Activated CD8-positive, alpha-beta T cell treated with anti-CD3 and anti-CD28 coated beads for 36 hours (primary cell): ENCODE measurements at regions not wholly inside any gene's neighbourhood (a gene's known extent, or its start where the extent isn't known, plus 50 kb on each side); places are given as distances from the start of the nearest gene placed in this dataset.

Source experiments
- ATAC-seq: fragments of 200-7000 bp; cut with Tn5 transposase; one replicate; pipeline ENCODE4 v1.10.0; 2021; ENCODE audit warnings: mild to moderate bottlenecking, moderate library complexity
- CTCF ChIA-PET: fragments of 350-600 bp; sonication (Branson Sonifier 250); formaldehyde crosslinking; loops from one replicate; lab custom pipeline; 2021; ENCODE audit warnings: antibody characterized with exemption; lab: Charles Lee
- POLR2A ChIA-PET: fragments of 350-600 bp; sonication (Branson Sonifier 250); formaldehyde crosslinking; loops from one replicate; lab custom pipeline; 2021; ENCODE audit warnings: antibody characterized with exemption; lab: Charles Lee
- DNase-seq: peaks from one replicate; pipeline ENCODE4 v3.0.0-alpha.2; 2020
- H3K27ac Mint-ChIP-seq: one replicate; pipeline ENCODE4 v1.8.0; 2021; ENCODE audit warnings: mild to moderate bottlenecking, mixed read lengths
- H3K27me3 Mint-ChIP-seq: one replicate; pipeline ENCODE4 v1.8.0; 2021; ENCODE audit warnings: mixed read lengths
- H3K36me3 Mint-ChIP-seq: one replicate; pipeline ENCODE4 v1.8.0; 2021; ENCODE audit warnings: low read depth, mixed read lengths
- H3K4me1 Mint-ChIP-seq: one replicate; pipeline ENCODE4 v1.8.0; 2021; ENCODE audit warnings: low read depth, mixed read lengths
- H3K4me3 Mint-ChIP-seq: one replicate; pipeline ENCODE4 v1.8.0; 2021; ENCODE audit warnings: mild to moderate bottlenecking, moderate library complexity, mixed read lengths
- H3K9me3 Mint-ChIP-seq: one replicate; pipeline ENCODE4 v1.8.0; 2021; ENCODE audit warnings: mixed read lengths
- intact Hi-C: fragments of 100-400 bp; cut with micrococcal nuclease; formaldehyde crosslinking; loops from one replicate; pipeline ENCODE4 v1.10.0; 2022
- TF ChIP-seq, protein P1 (sequence below): fragments of 200-600 bp; IDR thresholded peaks from one replicate; pipeline ENCODE4 v1.8.0; 2022; ENCODE audit warnings: antibody characterized with exemption, mild to moderate bottlenecking

DNA sequence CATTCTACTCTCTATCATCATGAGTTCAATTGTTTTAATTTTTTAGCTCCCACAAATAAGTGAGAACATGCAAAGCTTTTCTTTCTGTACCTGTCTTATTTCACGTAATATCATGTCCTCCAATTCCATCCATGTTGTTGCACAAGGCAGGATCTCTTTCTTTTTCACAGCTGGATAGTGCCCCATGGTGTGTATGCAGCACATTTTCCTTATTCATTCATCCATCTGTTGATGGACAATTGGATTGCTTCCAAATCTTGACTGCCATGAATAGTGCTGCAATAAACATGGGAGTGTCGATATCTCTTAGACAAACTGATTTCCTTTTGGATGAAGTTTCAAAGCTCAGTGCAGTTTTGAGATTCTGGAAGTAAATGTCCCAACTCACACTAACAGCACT, 326.9 kb downstream of the FGF9 start:
- TF ChIP-seq, protein P1, sequence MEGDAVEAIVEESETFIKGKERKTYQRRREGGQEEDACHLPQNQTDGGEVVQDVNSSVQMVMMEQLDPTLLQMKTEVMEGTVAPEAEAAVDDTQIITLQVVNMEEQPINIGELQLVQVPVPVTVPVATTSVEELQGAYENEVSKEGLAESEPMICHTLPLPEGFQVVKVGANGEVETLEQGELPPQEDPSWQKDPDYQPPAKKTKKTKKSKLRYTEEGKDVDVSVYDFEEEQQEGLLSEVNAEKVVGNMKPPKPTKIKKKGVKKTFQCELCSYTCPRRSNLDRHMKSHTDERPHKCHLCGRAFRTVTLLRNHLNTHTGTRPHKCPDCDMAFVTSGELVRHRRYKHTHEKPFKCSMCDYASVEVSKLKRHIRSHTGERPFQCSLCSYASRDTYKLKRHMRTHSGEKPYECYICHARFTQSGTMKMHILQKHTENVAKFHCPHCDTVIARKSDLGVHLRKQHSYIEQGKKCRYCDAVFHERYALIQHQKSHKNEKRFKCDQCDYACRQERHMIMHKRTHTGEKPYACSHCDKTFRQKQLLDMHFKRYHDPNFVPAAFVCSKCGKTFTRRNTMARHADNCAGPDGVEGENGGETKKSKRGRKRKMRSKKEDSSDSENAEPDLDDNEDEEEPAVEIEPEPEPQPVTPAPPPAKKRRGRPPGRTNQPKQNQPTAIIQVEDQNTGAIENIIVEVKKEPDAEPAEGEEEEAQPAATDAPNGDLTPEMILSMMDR, result no peak
- POLR2A ChIA-PET, result no interaction called here
- CTCF ChIA-PET, result no interaction called here
- Mint-ChIP-seq H3K27me3 (no peaks in the 10 kb centered on the region), H3K9me3 (no peaks in the 10 kb centered on the region), H3K4me3 (no peak overlapping the region), H3K27ac (no peak overlapping the region), H3K36me3 (no peaks in the 10 kb centered on the region), H3K4me1 (no peaks in the 10 kb centered on the region)
- intact Hi-C loops, result no loop called here
- ATAC-seq, result no peak
- DNase-seq, result no peak

DNA sequence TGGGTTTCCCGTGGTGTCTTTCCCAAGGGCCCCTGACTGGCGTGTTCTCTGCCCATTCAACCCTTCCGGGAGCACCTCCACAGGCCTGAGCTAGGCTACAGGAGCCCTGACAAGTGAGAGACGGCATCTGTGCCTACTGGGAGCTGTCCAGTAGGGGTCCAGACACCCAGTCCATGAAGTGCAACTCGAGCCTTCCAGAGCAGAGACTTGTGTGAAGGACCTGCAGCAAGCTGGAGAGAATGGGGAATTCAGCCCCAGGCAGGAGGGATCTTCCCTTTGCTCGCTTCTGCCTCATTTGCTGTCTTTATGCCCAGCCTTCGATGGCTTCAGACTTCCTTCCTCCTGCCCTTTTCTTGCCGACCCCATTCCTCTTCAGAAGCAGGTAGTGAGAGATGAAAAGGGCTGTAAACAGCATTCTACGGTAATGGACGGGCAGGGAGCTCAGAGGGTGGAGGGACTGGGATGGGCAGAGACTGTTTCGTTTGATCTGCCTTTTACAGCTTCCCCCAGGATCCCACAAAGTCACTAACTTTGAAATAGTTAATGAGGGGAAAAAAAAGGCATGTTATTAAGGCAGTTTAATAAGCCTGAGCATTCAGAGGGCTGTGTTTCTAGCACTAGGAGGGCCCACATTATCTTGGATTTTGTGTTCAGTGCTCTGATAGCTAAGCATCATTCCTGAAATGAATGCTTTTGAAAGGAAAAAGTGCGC, 327.6 kb downstream of the FGF9 start:
- TF ChIP-seq, protein P1, result no peak
- intact Hi-C loops, result no loop called here
- no peak overlapping the region for H3K4me3 Mint-ChIP-seq
- ChIA-PET CTCF (no interaction called here), POLR2A (no interaction called here)
- H3K27ac Mint-ChIP-seq, result no peak overlapping the region
- no peaks in the 10 kb centered on the region for H3K4me1 Mint-ChIP-seq
- H3K36me3 Mint-ChIP-seq, result no peaks in the 10 kb centered on the region
- H3K9me3 Mint-ChIP-seq, result no peaks in the 10 kb centered on the region
- no peaks in the 10 kb centered on the region for H3K27me3 Mint-ChIP-seq
- ATAC-seq (no peak), DNase-seq (no peak)

DNA sequence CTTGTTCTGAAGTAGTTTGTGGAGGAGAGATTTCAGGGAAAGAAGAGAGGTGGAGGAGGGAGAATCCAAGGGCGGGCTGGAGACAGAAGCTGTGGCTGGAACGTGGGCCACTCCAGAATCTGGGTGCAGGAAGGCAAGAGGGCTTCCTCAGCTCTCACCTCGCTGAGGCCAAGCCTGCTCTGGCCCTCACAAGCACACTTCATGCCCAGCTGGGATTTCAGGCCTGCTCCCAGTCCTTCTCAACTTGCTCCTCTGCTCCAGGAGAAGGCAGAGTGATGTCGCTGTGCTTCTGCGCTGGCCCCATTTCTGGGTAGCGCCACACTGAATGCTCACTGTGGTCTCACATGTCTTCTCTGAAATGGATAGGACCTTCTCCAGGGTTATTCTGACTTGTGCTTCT, 328.8 kb downstream of the FGF9 start:
- ATAC-seq, result no peak
- no peaks in the 10 kb centered on the region for H3K36me3 Mint-ChIP-seq
- POLR2A ChIA-PET, result no interaction called here
- TF ChIP-seq, protein P1, result no peak
- no peaks in the 10 kb centered on the region for H3K9me3 Mint-ChIP-seq
- H3K27ac Mint-ChIP-seq, result no peak overlapping the region
- intact Hi-C loops, result no loop called here
- CTCF ChIA-PET, result interaction anchor here (0.9 kb wide), 1 partner anchor 11 kb away, joined by 3 read pairs; no protein-coding TSS in a partner anchor
- H3K27me3 Mint-ChIP-seq, result no peaks in the 10 kb centered on the region
- H3K4me1 Mint-ChIP-seq, result no peaks in the 10 kb centered on the region
- H3K4me3 Mint-ChIP-seq, result no peak overlapping the region
- DNase-seq, result no peak

DNA sequence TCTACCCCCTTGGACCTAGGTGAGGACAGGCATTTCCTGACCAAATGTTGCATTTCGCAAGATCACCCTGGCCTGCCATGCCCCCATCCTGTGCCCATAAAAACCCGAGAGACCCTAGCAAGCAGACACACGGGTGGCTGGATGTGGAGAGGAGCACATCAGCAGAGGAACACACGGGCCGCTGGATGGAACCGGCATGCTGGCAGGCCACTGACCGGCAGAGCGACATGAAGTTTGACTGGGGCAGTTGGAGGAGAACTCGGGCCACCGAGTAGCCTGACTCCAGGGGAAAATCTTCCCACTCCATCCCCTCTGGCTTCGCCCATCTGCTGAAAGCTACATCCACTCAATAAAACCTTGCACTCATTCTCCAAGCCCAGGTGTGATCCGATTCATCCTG, 329.3 kb downstream of the FGF9 start:
- Mint-ChIP-seq H3K9me3 (no peaks in the 10 kb centered on the region), H3K36me3 (no peaks in the 10 kb centered on the region), H3K4me1 (no peaks in the 10 kb centered on the region), H3K27me3 (no peaks in the 10 kb centered on the region), H3K27ac (no peak overlapping the region), H3K4me3 (no peak overlapping the region)
- intact Hi-C loops, result no loop called here
- POLR2A ChIA-PET, result no interaction called here
- ATAC-seq, result no peak
- no peak for DNase-seq
- TF ChIP-seq, protein P1, result no peak
- CTCF ChIA-PET, result no interaction called here

DNA sequence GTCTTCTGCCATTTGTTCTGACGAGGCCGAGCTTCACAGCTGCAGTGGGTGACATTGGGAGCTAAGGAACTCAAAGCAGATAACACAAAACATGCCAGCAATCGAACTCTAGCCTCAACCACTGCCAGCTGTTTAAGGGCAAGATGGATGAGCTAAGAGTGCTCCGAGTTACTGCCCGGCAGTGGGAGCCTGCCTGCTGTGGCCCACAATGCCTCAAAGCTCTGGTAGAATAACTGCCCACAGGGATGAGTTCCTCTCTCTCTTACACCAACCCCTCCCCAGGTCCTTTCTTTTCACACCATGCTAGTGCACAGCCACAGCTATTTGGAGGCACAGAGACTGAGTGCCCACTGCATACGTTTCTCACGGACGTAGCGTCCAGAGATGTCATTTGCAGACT, 330.5 kb downstream of the FGF9 start:
- H3K4me3 Mint-ChIP-seq, result no peak overlapping the region
- DNase-seq, result no peak
- H3K36me3 Mint-ChIP-seq, result no peaks in the 10 kb centered on the region
- intact Hi-C loops, result no loop called here
- no peak overlapping the region for H3K27ac Mint-ChIP-seq
- ChIA-PET CTCF (no interaction called here), POLR2A (no interaction called here)
- ATAC-seq, result no peak
- no peaks in the 10 kb centered on the region for H3K27me3 Mint-ChIP-seq
- H3K4me1 Mint-ChIP-seq, result no peaks in the 10 kb centered on the region
- TF ChIP-seq, protein P1, result no peak
- no peaks in the 10 kb centered on the region for H3K9me3 Mint-ChIP-seq
